CD14-positive monocyte (primary cell): ENCODE measurements at regions not wholly inside any gene's neighbourhood (a gene's known extent, or its start where the extent isn't known, plus 50 kb on each side); places are given as distances from the start of the nearest gene placed in this dataset.
A peak's percentile ranks its signal among the peaks of the same experiment; 100 is the strongest.

Experiments used
- DNase-seq, 3 donors: peaks; one replicate each; pipeline ENCODE4 v3.0.0-alpha.2; 2011 to 2022
- H2AFZ ChIP-seq: 2 replicates; pipeline ENCODE4 v1.6.0; 2012; ENCODE audit warnings: mild to moderate bottlenecking, low read depth, low read length, inconsistent platforms; ENCODE audit not compliant: insufficient read depth, poor library complexity, severe bottlenecking
- H3K27ac ChIP-seq, 2 donors: 1 replicate in 1 of 2; 2 replicates in 1 of 2; pipeline ENCODE4 v1.5.1; 2012 to 2013; ENCODE audit warnings: low read length in 2 of 2, control low read depth in 1 of 2, inconsistent platforms in 1 of 2, low read depth in 1 of 2, mild to moderate bottlenecking in 1 of 2
- H3K27me3 ChIP-seq, 2 donors: one replicate each; pipeline versions ENCODE4 v1.6.0 to v1.6.1; 2011 to 2013; ENCODE audit warnings: low read length in 2 of 2; ENCODE audit not compliant: control insufficient read depth in 2 of 2, insufficient read depth in 2 of 2
- H3K36me3 ChIP-seq, 2 donors: replicated peaks in 1 of 2; 1 replicate in 1 of 2; 2 replicates in 1 of 2; pipeline versions ENCODE4 v1.5.1 to v1.6.1; 2012 to 2013; ENCODE audit warnings: low read length in 2 of 2, control low read depth in 1 of 2, inconsistent platforms in 1 of 2, mild to moderate bottlenecking in 1 of 2; ENCODE audit not compliant: insufficient read depth in 2 of 2, control insufficient read depth in 1 of 2
- H3K4me1 ChIP-seq, 2 donors: 1 replicate in 1 of 2; 2 replicates in 1 of 2; pipeline versions ENCODE4 v1.5.1 to v1.6.1; 2012 to 2013; ENCODE audit warnings: low read length in 2 of 2, control low read depth in 1 of 2, inconsistent platforms in 1 of 2, mild to moderate bottlenecking in 1 of 2, moderate library complexity in 1 of 2; ENCODE audit not compliant: insufficient read depth in 2 of 2, control insufficient read depth in 1 of 2
- H3K4me2 ChIP-seq: replicated peaks from 2 replicates; pipeline ENCODE3; 2012; ENCODE audit warnings: low read length, moderate library complexity, mild to moderate bottlenecking; ENCODE audit not compliant: poor library complexity, severe bottlenecking; ENCODE audit errors: extremely low read depth
- H3K4me3 ChIP-seq, 3 experiments: fragments of 200-600 bp in 1 of 3; sonication (generic) in 1 of 3; replicated peaks in 1 of 3; 1 replicate in 2 of 3; 2 replicates in 1 of 3; pipeline ENCODE4 v1.5.1; 2011 to 2013; ENCODE audit warnings: low read length in 3 of 3, mild to moderate bottlenecking in 3 of 3, control low read depth in 2 of 3, low read depth in 2 of 3, inconsistent platforms in 1 of 3, moderate library complexity in 1 of 3
- H3K79me2 ChIP-seq: 2 replicates; pipeline ENCODE4 v1.6.0; 2012; ENCODE audit warnings: mild to moderate bottlenecking, control low read depth, inconsistent platforms, low read length, moderate library complexity; ENCODE audit not compliant: insufficient read depth
- H3K9ac ChIP-seq: 2 replicates; pipeline ENCODE4 v1.6.0; 2017; ENCODE audit warnings: low read length, mild to moderate bottlenecking; ENCODE audit not compliant: insufficient read depth, poor library complexity, severe bottlenecking
- H3K9me3 ChIP-seq, 2 donors: replicated peaks in 1 of 2; 1 replicate in 1 of 2; 2 replicates in 1 of 2; pipeline versions ENCODE4 v1.5.1 to v1.6.1; 2012 to 2013; ENCODE audit warnings: low read length in 2 of 2, control low read depth in 1 of 2; ENCODE audit not compliant: control insufficient read depth in 1 of 2, insufficient read depth in 1 of 2
- H4K20me1 ChIP-seq: 2 replicates; pipeline ENCODE4 v1.6.0; 2012; ENCODE audit warnings: mild to moderate bottlenecking, low read length, control low read depth, moderate library complexity; ENCODE audit not compliant: insufficient read depth
- H3K27ac Mint-ChIP-seq, 7 donors: one replicate each; pipeline ENCODE4 v1.8.0; 2020; ENCODE audit warnings: mild to moderate bottlenecking in 7 of 7, mixed read lengths in 7 of 7, moderate library complexity in 6 of 7, inconsistent platforms in 2 of 7
- H3K27me3 Mint-ChIP-seq, 3 donors: one replicate each; pipeline ENCODE4 v1.8.0; 2021 to 2022; ENCODE audit warnings: low read depth in 3 of 3, mild to moderate bottlenecking in 3 of 3, mixed read lengths in 3 of 3, moderate library complexity in 3 of 3, inconsistent platforms in 1 of 3
- H3K36me3 Mint-ChIP-seq, 2 donors: one replicate each; pipeline ENCODE4 v1.8.0; 2020; ENCODE audit warnings: mixed read lengths in 2 of 2, inconsistent platforms in 1 of 2, mild to moderate bottlenecking in 1 of 2
- H3K4me1 Mint-ChIP-seq: one replicate; pipeline ENCODE4 v1.8.0; 2020; ENCODE audit warnings: mild to moderate bottlenecking, mixed read lengths
- H3K4me3 Mint-ChIP-seq, 2 donors: one replicate each; pipeline ENCODE4 v1.8.0; 2020; ENCODE audit warnings: mild to moderate bottlenecking in 2 of 2, mixed read lengths in 2 of 2, moderate library complexity in 1 of 2
- H3K9me3 Mint-ChIP-seq, 7 donors: one replicate each; pipeline ENCODE4 v1.8.0; 2020 to 2022; ENCODE audit warnings: mixed read lengths in 7 of 7, mild to moderate bottlenecking in 6 of 7, moderate library complexity in 6 of 7, inconsistent platforms in 2 of 7
- WGBS: methylation state at CpG from one replicate; pipeline ENCODE4 v1.1.5; 2013; ENCODE audit warnings: missing lambda C conversion rate; ENCODE audit not compliant: insufficient coverage; 5-methylcytosine and 5-hydroxymethylcytosine counted together
- intact Hi-C, 2 donors: fragments of 100-400 bp; cut with micrococcal nuclease; formaldehyde crosslinking; loops; one replicate each; pipeline versions ENCODE4 v1.15.0 to v1.15.1; 2023
- TF ChIP-seq, protein P1 (sequence below): fragments of 200-600 bp; IDR thresholded peaks from one replicate; pipeline ENCODE4 v1.8.0; 2022; ENCODE audit warnings: antibody characterized with exemption, mild to moderate bottlenecking

DNA sequence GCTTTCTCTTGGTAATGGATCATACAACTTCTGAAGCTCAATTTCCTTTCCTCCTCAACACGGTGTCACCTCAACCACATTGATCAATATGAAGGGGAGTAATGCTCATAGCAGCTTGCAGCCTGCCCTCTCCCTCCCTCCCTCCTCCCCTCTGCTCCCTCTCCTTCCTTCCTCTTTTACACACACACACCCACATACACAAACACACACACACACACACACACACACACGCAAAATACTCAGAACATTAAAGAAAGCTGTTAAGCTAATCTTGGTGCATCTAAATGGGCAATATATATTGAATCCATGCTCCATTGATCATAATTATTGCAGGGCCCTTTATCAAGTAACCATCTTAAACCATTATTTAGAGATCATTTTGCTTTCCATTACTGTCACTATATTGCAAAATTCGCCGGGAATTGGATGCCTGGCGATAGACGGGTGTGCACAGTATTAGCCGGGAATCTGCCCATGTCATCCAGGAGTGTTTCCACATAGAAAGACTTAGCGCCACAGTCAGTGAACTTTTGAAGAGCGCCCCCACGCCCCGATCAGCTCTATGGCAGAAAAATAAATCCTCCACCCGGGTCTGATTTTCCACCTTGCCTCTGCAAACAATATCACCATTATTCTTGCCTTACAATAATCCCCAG lies 122.0 kb downstream of the PRLHR start:
- 66% methylated on average over 9 of the region's 12 CpGs for WGBS
- no peak overlapping the region for H3K27ac ChIP-seq
- no peaks in the 10 kb centered on the region for H3K4me1 ChIP-seq
- H3K36me3 ChIP-seq = no peaks in the 10 kb centered on the region
- TF ChIP-seq, protein P1, sequence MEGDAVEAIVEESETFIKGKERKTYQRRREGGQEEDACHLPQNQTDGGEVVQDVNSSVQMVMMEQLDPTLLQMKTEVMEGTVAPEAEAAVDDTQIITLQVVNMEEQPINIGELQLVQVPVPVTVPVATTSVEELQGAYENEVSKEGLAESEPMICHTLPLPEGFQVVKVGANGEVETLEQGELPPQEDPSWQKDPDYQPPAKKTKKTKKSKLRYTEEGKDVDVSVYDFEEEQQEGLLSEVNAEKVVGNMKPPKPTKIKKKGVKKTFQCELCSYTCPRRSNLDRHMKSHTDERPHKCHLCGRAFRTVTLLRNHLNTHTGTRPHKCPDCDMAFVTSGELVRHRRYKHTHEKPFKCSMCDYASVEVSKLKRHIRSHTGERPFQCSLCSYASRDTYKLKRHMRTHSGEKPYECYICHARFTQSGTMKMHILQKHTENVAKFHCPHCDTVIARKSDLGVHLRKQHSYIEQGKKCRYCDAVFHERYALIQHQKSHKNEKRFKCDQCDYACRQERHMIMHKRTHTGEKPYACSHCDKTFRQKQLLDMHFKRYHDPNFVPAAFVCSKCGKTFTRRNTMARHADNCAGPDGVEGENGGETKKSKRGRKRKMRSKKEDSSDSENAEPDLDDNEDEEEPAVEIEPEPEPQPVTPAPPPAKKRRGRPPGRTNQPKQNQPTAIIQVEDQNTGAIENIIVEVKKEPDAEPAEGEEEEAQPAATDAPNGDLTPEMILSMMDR = no peak
- H3K4me3 ChIP-seq = no peak overlapping the region
- peaks cover 15 to 30% (median 25%) of the 10 kb centered on the region in 3 donors for H3K27me3 Mint-ChIP-seq
- H3K4me2 ChIP-seq = no peak overlapping the region
- H3K36me3 Mint-ChIP-seq = no peaks in the 10 kb centered on the region
- peak overlapping the region in 1 of 2 donors; percentile 46 for H3K4me3 Mint-ChIP-seq
- H3K27me3 ChIP-seq = peaks cover 0 to 5% of the 10 kb centered on the region in 2 donors
- no peak overlapping the region for H3K9ac ChIP-seq
- peaks cover 0 to 8% (median 2%) of the 10 kb centered on the region in 7 donors for H3K9me3 Mint-ChIP-seq
- H3K79me2 ChIP-seq = no peaks in the 10 kb centered on the region
- DNase-seq = peak in 2 of 3 donors; percentile 6 to 8
- intact Hi-C loops = no loop called here
- H4K20me1 ChIP-seq = no peaks in the 10 kb centered on the region
- peaks cover 0 to 8% of the 10 kb centered on the region in 2 donors for H3K9me3 ChIP-seq
- H3K4me1 Mint-ChIP-seq = no peaks in the 10 kb centered on the region
- no peak overlapping the region for H3K27ac Mint-ChIP-seq
- H2AFZ ChIP-seq = no peak overlapping the region

DNA sequence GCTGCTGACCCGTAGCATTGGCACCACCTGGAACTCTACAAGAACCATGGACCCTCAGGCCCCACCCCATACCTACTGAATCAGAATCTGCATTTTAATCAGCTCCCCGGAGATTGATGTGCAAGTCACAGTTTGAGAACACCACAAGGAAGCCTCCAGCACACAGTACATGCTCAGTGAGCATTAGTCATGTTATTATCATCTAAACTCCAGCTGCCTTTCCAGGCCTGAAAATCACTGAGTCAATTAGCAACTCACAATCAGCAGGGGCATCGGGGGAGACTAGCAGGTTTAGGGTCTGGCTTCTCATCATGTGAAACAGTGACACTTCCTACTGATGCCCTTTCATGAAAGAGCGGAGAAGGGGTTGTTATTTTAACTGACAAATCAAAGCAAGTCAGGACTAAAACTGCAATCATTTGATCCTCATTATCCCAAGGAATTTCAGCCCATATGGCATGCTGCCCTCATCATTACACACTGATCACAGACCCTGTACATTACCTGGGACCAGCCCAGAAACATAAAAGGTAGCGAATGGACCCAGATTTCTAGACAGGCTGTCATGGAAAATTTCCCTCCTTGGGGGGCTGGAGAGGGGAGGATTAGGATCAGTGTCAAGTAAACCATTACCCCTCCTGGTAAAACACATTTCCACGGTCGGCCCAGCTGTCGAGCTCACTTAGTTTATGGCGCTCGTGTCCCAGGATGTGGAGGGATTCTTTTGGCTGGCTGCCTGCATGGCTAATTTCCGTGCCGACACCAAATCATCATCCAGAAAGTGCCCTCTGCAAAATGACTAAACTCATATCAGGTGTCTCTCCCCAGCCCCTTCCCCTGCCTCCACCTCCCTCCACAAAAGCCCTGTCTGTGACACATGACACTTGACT lies 122.8 kb downstream of the PRLHR start:
- Histone ChIP-seq H3K9ac (no peak overlapping the region), H3K27ac (no peak overlapping the region), H3K9me3 (peaks cover 0 to 8% of the 10 kb centered on the region in 2 donors), H3K4me2 (no peak overlapping the region), H3K36me3 (no peaks in the 10 kb centered on the region), H4K20me1 (no peaks in the 10 kb centered on the region), H3K4me1 (no peaks in the 10 kb centered on the region), H3K4me3 (no peak overlapping the region), H3K27me3 (peaks cover 0 to 4% of the 10 kb centered on the region in 2 donors), H2AFZ (no peak overlapping the region), H3K79me2 (no peaks in the 10 kb centered on the region)
- H3K27ac Mint-ChIP-seq = no peak overlapping the region
- peak overlapping the region in 1 of 2 donors; percentile 16 for H3K4me3 Mint-ChIP-seq
- 69% methylated on average over 10 of the region's 12 CpGs for WGBS
- peaks cover 15 to 32% (median 25%) of the 10 kb centered on the region in 3 donors for H3K27me3 Mint-ChIP-seq
- DNase-seq = no peak
- H3K9me3 Mint-ChIP-seq = peaks cover 0 to 8% (median 2%) of the 10 kb centered on the region in 7 donors
- H3K36me3 Mint-ChIP-seq = no peaks in the 10 kb centered on the region
- intact Hi-C loops = no loop called here
- TF ChIP-seq, protein P1 = no peak
- no peaks in the 10 kb centered on the region for H3K4me1 Mint-ChIP-seq
